HepG2 (cell line): ENCODE measurements at regions not wholly inside any gene's neighbourhood (a gene's known extent, or its start where the extent isn't known, plus 50 kb on each side); places are given as distances from the start of the nearest gene placed in this dataset.

Source experiments
- ATAC-seq: fragments of 200-7000 bp; cut with Tn5 transposase; 3 replicates; pipeline ENCODE4 v1.9.1; 2020; ENCODE audit warnings: mild to moderate bottlenecking, moderate library complexity
- BruUV-seq: library from RNA; stranded (reverse); fragments of 400-500 nt; replicated peaks from 2 replicates; lab custom pipeline; 2021; lab: Mats Ljungman, UMichigan
- CTCF ChIA-PET: fragments of 300-600 bp; formaldehyde crosslinking; extraction: SDS; loops from one replicate; lab custom pipeline; 2021; ENCODE audit warnings: low total read pairs, inconsistent platforms, low intra/inter-chr PET ratio; lab: Yijun Ruan, JAX
- POLR2A ChIA-PET: fragments of 350-600 bp; sonication (Branson Sonifier 250); formaldehyde crosslinking; loops from one replicate; lab custom pipeline; 2020; ENCODE audit warnings: antibody characterized with exemption, inconsistent platforms; lab: Yijun Ruan, JAX
- DNase-seq: peaks from one replicate; pipeline ENCODE4 v3.0.0-alpha.2; 2015; ENCODE audit warnings: low spot score
- FAIRE-seq: peaks from 3 replicates; lab custom pipeline; 2011; peaks lifted over from hg19 to GRCh38; lab: Jason Lieb, UNC
- H2AFZ ChIP-seq: one replicate; pipeline ENCODE4 v1.6.1; 2011; ENCODE audit warnings: low read length, inconsistent platforms
- H3K27ac ChIP-seq: fragments of 300-600 bp; 3 replicates; pipeline ENCODE4 v1.8.0; 2011; ENCODE audit warnings: mixed run types, mild to moderate bottlenecking, mixed read lengths, low read length, inconsistent platforms; ENCODE audit not compliant: insufficient read depth; ENCODE audit errors: extremely low read length
- H3K27me3 ChIP-seq, 2 experiments: fragments of 200-600 bp in 1 of 2; 2 replicates in 1 of 2; 3 replicates in 1 of 2; pipeline versions ENCODE4 v1.6.0 to v1.8.0; 2011; ENCODE audit warnings: low read length in 2 of 2, mild to moderate bottlenecking in 2 of 2, moderate library complexity in 2 of 2, inconsistent platforms in 1 of 2; ENCODE audit not compliant: insufficient read depth in 2 of 2, control insufficient read depth in 1 of 2
- H3K36me3 ChIP-seq, 2 experiments: fragments of 200-600 bp in 1 of 2; replicated peaks in 1 of 2; 2 replicates in 1 of 2; 3 replicates in 1 of 2; pipeline versions ENCODE4 v1.5.1 to v1.8.0; 2011; ENCODE audit warnings: low read length in 2 of 2, inconsistent platforms in 1 of 2; ENCODE audit not compliant: insufficient read depth in 2 of 2, control insufficient read depth in 1 of 2
- H3K4me1 ChIP-seq: 2 replicates; pipeline ENCODE4 v1.5.1; 2012; ENCODE audit warnings: low read length, inconsistent platforms; ENCODE audit not compliant: insufficient read depth
- H3K4me2 ChIP-seq: 2 replicates; pipeline ENCODE4 v1.6.0; 2011; ENCODE audit warnings: low read depth, low read length, inconsistent platforms
- H3K4me3 ChIP-seq, 3 experiments: fragments of 200-600 bp in 1 of 3; sonication (generic), shearing (Covaris generic) in 1 of 3; replicated peaks in 1 of 3; 2 replicates each; pipeline ENCODE4 v1.5.1; 2011 to 2016; ENCODE audit warnings: low read length in 3 of 3, inconsistent platforms in 2 of 3, low read depth in 2 of 3, mild to moderate bottlenecking in 2 of 3, control low read depth in 1 of 3, mixed read lengths in 1 of 3; ENCODE audit not compliant: insufficient read depth in 1 of 3
- H3K79me2 ChIP-seq: one replicate; pipeline ENCODE4 v1.6.1; 2011; ENCODE audit warnings: low read length, inconsistent platforms; ENCODE audit not compliant: insufficient read depth
- H3K9ac ChIP-seq: 2 replicates; pipeline ENCODE4 v1.6.0; 2011; ENCODE audit warnings: mild to moderate bottlenecking, low read depth, low read length, inconsistent platforms; ENCODE audit not compliant: insufficient read depth
- H3K9me3 ChIP-seq: 2 replicates; pipeline ENCODE4 v1.5.1; 2012; ENCODE audit warnings: mild to moderate bottlenecking, low read length
- H4K20me1 ChIP-seq: 2 replicates; pipeline ENCODE4 v1.6.0; 2011; ENCODE audit warnings: inconsistent platforms, mild to moderate bottlenecking, low read length, moderate library complexity; ENCODE audit not compliant: insufficient read depth
- HNF4A ChIP-seq: sonication (generic); formaldehyde crosslinking; IDR thresholded peaks from 2 replicates; pipeline ENCODE4 v1.4.0; 2020; ENCODE audit warnings: missing genetic modification reagents
- MAFF ChIP-seq: IDR thresholded peaks from 2 replicates; pipeline ENCODE4 v1.6.1; 2011; ENCODE audit warnings: low read depth, low read length, improper control_type of control experiment
- MAFK ChIP-seq, 2 experiments: IDR thresholded peaks in 1 of 2; conservative IDR thresholded peaks in 1 of 2; 2 replicates each; pipeline ENCODE4 v1.6.1; 2011; ENCODE audit warnings: improper control_type of control experiment in 2 of 2, low read length in 2 of 2
- REPIN1 ChIP-seq: sonication (generic); formaldehyde crosslinking; IDR thresholded peaks from 2 replicates; pipeline ENCODE4 v1.8.0; 2022; ENCODE audit warnings: missing genetic modification reagents, low read depth, mild to moderate bottlenecking, borderline replicate concordance
- ZMYM3 ChIP-seq: sonication (generic); formaldehyde crosslinking; IDR thresholded peaks from 2 replicates; pipeline ENCODE4 v1.5.1; 2020; ENCODE audit warnings: mild to moderate bottlenecking, missing genetic modification reagents
- ZNF598 ChIP-seq: sonication (generic); formaldehyde crosslinking; IDR thresholded peaks from 2 replicates; pipeline ENCODE4 v1.5.1; 2020; ENCODE audit warnings: mild to moderate bottlenecking, missing genetic modification reagents, borderline replicate concordance
- WGBS: methylation state at CpG from one replicate; pipeline ENCODE4 v1.1.6; 2017; ENCODE audit warnings: low lambda C conversion rate; 5-methylcytosine and 5-hydroxymethylcytosine counted together
- in situ Hi-C: cut with HindIII; loops from 2 replicates; pipeline ENCODE4 v1.10.0; 2017; ENCODE audit warnings: low pct_unique_long_range_greater_than_20kb; ENCODE audit not compliant: extremely low pct_ligation_motif_present
- intact Hi-C: fragments of 100-400 bp; cut with micrococcal nuclease; formaldehyde crosslinking; loops from one replicate; pipeline ENCODE4 v1.10.0; 2022; ENCODE audit not compliant: unreplicated experiment
- TF ChIP-seq, protein P1 (sequence below): sonication (generic); formaldehyde crosslinking; IDR thresholded peaks from 2 replicates; pipeline ENCODE4 v1.4.0; 2020; ENCODE audit warnings: missing genetic modification reagents
- TF ChIP-seq, protein P2 (sequence below): sonication (generic); formaldehyde crosslinking; IDR thresholded peaks from 2 replicates; pipeline ENCODE4 v1.4.0; 2020; ENCODE audit warnings: missing genetic modification reagents

DNA sequence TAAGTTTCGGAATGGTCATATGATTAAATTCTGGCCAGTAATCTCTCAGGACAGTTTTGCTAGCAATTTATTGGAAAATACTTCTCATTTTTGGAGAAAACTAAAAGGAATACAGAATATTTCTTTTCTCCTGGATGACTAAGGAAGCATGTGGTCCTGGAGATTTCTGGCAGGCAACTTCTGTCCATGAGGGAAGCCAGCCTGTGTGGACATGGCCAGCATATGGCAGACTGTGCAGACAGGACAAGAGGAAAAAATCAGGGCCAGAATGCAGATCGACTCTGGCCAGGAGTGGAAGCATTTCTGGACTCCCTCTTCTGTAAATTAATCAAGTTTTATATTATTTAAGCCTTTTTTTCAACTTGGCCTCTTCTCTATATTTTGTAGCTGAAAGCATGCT, 100.4 kb upstream of the CDH18 start (continued):
- TF ChIP-seq HNF4A (CRISPR knock-in tag): no peak
- TF ChIP-seq, protein P1, sequence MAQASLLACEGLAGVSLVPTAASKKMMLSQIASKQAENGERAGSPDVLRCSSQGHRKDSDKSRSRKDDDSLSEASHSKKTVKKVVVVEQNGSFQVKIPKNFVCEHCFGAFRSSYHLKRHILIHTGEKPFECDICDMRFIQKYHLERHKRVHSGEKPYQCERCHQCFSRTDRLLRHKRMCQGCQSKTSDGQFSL (CRISPR knock-in tag): no peak
- no peak for TF ChIP-seq ZNF598
- TF ChIP-seq, protein P2, sequence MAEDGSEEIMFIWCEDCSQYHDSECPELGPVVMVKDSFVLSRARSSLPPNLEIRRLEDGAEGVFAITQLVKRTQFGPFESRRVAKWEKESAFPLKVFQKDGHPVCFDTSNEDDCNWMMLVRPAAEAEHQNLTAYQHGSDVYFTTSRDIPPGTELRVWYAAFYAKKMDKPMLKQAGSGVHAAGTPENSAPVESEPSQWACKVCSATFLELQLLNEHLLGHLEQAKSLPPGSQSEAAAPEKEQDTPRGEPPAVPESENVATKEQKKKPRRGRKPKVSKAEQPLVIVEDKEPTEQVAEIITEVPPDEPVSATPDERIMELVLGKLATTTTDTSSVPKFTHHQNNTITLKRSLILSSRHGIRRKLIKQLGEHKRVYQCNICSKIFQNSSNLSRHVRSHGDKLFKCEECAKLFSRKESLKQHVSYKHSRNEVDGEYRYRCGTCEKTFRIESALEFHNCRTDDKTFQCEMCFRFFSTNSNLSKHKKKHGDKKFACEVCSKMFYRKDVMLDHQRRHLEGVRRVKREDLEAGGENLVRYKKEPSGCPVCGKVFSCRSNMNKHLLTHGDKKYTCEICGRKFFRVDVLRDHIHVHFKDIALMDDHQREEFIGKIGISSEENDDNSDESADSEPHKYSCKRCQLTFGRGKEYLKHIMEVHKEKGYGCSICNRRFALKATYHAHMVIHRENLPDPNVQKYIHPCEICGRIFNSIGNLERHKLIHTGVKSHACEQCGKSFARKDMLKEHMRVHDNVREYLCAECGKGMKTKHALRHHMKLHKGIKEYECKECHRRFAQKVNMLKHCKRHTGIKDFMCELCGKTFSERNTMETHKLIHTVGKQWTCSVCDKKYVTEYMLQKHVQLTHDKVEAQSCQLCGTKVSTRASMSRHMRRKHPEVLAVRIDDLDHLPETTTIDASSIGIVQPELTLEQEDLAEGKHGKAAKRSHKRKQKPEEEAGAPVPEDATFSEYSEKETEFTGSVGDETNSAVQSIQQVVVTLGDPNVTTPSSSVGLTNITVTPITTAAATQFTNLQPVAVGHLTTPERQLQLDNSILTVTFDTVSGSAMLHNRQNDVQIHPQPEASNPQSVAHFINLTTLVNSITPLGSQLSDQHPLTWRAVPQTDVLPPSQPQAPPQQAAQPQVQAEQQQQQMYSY (CRISPR knock-in tag): no peak
- no peak for TF ChIP-seq ZMYM3 (CRISPR knock-in tag)

DNA sequence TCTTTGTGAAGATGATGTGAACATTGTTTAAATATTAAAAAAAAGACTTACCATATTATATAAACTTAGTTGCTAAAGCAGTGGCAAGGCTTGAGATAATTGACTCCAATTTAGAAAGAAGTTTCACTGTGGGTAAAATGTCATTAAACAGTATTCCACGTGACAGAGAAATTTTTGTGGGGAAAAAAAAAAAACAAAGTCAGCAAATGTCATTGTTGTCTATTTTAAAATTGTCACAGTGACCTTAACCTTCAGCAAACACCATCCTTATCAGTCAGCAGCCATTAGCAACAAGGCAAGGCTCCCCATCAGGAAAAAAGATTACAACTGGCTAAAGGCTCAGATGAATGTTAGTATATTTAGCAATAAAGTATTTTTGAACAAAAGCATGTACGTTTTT, 99.3 kb upstream of the CDH18 start:
- CTCF ChIA-PET: no interaction called here
- peaks cover 57% of the 10 kb centered on the region for H3K9me3 ChIP-seq
- no peaks in the 10 kb centered on the region for H4K20me1 ChIP-seq
- no peak overlapping the region for H3K27ac ChIP-seq
- intact Hi-C loops (no loop called here), in situ Hi-C loops (no loop called here)
- ATAC-seq (no peak), DNase-seq (no peak)
- H3K9ac ChIP-seq: no peak overlapping the region
- H3K4me2 ChIP-seq: no peak overlapping the region
- no TSS peak for BruUV-seq
- H3K27me3 ChIP-seq: no peaks in the 10 kb centered on the region
- TF ChIP-seq MAFK (conservative IDR thresholded peaks at IDR 0.05 in 1 of 2, IDR thresholded peaks at IDR 0.05 in 1 of 2; ENCODE audit: low read length in 2 of 2) (peak; percentile 28 to 56; a peak in 3 of 4 replicates), MAFF (peak; percentile 27; the same call in 1 of the 2 replicates), ZNF598 (no peak), REPIN1 (CRISPR knock-in tag) (no peak)
- TF ChIP-seq, all 625 proteins: peak for 2
- 2% methylated on average over 2 of the region's 2 CpGs for WGBS
- POLR2A ChIA-PET: no interaction called here
- Histone ChIP-seq H2AFZ (no peak overlapping the region), H3K4me3 (no peak overlapping the region), H3K4me1 (no peaks in the 10 kb centered on the region), H3K36me3 (no peaks in the 10 kb centered on the region), H3K79me2 (no peaks in the 10 kb centered on the region)
- FAIRE-seq: no peak
